Activated CD8-positive, alpha-beta memory T cell treated with anti-CD3 and anti-CD28 coated beads for 48 hours (primary cell): ENCODE measurements at regions not wholly inside any gene's neighbourhood (a gene's known extent, or its start where the extent isn't known, plus 50 kb on each side); places are given as distances from the start of the nearest gene placed in this dataset.

ENCODE experiments used
- DNase-seq, 3 experiments: peaks; one replicate each; pipeline ENCODE4 v3.0.0-alpha.2; 2020; ENCODE audit warnings: low read depth in 2 of 3, low spot score in 2 of 3

DNA sequence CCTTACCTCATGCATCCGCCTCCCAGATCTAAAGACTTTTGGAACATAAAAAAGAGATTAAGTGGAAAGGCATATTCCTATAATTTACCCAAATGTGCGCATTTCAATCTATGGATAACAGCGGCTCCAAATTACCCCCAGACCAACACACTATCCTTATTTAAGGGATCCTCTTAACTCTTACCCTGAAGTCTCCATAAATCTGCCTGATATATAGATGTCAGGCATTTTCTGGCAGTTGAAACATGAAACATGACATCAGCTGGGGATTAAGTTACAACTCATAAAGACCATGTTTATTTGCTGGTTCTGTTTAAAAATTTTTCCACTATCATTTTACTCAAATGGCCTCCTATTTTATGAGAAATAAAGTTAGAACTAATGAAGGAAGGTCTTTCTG, 478.5 kb upstream of the SALL1 start:
- no peak for DNase-seq

DNA sequence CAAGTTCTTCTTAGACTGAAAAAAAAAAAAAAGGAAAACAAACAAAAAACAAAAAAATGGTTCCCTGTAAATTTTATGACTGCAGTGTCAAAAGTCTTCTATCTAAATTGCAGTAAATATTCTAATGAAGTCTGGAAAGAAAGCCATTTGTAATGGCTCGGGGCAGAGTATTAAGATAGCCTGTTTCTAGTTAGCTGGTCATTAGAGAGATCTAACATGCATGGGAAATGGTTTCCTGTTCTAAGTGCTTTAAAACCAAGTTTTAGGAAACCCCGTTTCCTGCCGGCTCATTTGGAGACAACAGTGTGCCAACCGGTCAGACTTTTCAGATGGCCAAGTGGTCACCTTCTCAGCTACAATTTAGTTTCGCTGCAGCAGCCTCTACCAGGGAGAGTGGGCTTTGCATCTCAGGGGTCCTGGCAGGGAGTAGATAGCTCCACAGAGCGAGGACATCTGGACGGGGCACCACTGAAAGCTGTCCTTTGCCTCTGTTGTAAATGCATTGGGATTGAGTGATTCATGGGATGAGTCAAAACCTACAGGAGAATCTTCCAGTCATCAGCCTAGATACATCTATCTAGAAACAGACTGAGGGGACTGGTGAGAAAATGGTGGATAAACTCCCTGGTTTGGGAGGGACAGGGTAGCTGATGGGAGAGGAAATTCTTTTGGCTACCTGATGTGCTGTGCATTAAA, 473.2 kb upstream of the SALL1 start:
- no peak for DNase-seq

DNA sequence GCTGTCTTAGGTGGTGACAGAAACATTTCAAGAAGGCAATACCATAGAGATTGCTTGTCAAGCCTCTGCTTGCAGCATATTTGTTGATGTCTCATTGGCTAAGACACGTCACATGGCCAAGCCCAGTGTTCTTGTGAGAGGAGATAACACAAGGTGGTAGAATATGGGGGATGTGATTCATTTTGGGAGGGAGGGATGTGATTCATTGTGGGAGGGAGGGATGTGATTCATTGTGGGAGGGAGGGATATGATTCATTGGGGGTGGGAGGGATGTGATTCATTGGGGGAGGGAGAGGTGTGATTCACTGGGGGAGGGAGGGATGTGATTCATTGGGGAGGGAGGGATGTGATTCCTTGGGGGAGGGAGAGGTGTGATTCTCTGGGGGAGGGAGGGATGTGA, 470.5 kb upstream of the SALL1 start:
- no peak for DNase-seq

- no peak for DNase-seq
These were observed 464.1 kb upstream of the SALL1 start for GRCh38 chr16:51615141-51615540.

DNA sequence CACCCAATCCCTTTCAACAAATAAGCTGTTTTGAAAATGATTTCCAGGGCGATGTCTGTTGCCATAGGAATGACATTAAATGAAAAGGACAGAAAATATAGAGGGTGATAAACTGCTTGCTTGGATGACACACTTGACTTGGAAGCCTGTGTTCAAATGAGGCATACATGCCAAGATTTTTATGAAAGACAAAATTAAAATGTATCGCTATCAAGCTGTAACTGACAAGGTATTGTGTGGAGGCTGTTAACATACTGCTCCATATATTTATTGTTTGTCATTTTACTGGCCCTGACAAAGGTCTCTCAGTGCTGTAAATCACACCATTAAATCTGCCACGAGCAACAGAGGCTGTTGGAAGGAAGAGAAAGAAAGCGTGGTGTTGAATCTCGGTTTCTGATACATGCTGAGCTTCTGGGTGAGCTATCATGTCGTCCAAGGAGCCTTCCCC, 456.2 kb upstream of the SALL1 start:
- no peak for DNase-seq

GRCh38 chr16:51596247-51596646, 445.2 kb upstream of the SALL1 start:
- no peak for DNase-seq

DNA sequence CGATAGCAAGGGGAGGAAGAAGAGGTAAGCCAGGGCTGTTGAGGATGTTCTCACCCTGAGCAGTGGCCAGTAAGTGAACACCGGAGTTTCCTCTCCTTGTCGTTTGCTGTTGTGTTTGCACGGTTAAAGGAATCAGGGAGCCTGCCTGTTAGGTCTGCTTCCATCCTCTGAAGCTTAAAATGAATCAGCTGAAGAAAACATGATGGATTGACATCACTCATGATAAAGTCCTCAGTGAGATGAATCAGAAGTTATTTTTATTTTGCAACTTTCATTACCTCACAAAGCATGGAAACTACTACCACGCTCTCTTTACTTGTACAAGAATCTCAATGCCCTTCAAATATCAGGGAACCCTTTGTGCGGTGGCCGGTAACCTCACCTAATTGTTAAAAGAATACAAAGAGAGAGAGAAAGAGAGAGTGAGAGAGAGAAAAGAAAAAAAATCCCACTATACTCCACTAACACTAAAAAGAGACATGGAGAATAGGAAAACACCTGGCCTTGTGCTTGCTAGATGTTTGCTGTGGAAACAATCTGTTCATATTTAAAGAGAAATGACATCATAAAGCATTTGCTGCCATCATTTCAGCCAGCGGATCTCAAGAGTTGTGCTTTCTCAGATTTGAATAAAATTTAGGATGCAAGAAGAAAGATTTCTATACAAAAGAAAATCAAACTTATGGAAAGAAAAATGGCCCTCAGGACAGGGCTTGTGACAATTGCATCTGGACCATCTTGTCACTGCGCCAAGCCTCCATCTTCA, 441.6 kb upstream of the SALL1 start:
- no peak for DNase-seq

DNA sequence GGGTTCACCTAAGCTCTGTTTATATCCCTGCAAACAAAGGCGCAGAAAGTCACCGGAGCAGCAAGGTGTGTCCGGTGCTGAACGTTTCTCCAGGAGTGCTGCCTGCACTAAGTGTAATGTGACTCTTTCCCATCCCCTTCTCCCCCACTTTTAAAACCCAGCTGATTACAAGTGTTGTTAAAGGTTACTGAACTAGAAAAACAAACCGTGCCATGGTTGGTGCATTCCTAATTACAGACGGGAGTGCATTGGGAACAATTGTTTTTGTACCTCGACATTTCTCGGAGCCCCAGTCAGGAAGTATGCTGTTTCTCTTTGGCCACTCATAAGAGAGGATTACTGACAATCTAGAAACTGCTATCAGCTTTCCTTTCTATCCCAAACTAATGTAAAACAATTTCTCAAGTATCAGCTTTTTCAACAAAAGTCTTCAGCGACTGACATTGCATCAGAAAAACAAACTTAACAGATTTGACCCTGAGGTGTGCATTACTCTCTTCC, 441.0 kb upstream of the SALL1 start:
- no peak for DNase-seq

DNA sequence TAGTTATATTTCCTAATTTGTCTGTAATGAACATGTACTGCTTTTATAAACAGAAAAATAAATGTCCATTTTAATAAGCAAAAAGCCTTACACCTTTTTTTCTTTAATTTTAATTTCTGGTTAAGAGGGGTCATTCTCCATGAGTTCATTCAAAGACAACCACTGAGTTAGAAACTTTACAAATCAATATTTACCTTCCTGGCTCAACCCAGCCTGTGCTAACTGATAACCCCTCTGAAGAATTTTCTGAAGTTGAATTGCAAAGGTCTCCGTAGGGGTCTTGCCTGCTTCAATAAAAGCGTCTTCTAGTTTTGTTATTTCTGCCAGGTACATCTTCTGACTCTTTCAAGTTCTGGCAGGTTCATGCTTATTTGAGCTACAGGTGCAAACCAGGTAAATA, 440.4 kb upstream of the SALL1 start:
- DNase-seq, result no peak

DNA sequence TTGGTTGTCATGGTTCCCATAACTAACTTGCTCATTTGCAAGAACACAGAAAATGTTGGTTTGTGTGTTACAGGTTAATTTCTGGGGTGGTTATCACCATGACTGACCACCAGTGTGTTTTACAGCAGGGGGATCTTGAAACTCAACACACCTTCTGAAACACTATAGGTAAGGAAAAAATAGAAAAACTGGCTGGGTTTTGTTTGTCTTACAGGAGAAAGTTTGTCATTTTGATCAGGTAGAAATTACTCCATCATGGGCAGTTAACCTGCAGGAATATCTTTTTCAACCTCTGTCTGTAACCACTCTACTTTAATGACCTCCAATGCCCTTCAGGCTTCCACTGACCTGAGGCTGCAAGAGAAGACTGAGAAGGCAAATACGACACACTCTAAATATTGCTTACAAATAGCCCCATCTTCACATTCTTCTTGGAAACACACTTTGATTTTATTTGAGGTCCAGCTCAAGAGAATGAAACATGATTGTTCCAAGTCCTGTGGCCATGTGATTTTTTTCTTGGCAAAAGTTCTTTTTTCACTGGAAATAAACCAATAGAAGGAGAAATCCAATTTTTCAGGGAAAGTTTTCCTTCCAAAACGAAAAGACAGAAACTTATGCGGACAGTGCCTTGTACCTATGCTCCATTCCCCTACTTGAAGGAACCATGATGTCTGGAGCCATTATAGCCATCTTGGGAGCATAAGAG, 428.7 kb upstream of the SALL1 start:
- DNase-seq, result no peak

DNA sequence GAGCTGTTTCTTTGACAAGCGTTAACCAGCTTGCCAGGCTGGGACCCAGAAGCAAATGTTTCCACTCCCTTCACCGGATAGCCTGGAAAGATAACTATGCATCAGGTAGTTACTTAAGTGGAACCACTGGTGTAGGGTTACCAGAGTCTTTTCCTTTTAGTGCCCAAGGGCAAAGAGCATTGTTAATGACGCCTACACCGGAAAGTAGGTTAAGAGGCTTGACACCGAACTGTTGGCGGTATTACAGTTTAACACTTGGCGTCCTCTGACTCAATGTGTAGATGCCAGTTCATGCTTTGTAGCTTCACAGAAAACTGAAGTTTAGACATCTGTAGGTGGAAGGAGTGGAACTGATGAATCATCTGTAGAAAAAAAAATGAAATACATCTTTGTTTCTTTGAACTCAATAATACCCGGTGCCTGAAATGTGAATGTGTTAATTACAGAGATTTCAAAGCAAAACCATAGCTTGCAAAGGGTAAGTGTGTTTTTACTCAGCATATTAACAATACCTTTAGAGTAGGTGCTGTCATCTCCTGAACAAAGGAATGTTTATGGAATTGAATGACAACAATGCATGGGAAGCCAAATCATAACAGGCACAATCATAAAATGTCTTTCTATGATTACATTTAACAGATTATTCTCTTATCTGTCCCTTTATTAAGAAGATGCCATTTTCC, 426.7 kb upstream of the SALL1 start:
- DNase-seq, result no peak

- no peak for DNase-seq
These were observed 425.6 kb upstream of the SALL1 start for GRCh38 chr16:51576498-51577195.

GRCh38 chr16:51573191-51573590, 422.1 kb upstream of the SALL1 start:
- DNase-seq, result no peak

GRCh38 chr16:51569203-51569931, 418.3 kb upstream of the SALL1 start:
- no peak for DNase-seq

DNA sequence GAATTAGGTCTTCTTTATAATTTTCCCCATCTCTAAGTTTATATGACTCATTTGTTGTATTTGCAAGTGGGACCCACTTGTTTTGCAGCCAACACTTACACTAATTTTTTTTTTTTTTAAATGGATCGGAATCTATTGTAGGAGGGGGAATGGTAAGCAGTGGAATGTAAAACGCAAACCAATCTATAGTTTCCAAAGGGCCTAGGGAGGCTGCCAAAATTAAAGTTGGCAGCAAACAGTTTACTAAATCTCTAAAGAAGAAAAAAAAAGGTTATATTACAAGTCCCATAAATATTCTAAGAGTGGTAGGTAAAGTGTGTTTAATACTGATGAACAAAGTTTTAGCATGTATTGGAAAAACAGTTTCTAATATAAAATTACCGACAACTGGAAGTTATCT, 416.8 kb upstream of the SALL1 start:
- no peak for DNase-seq

DNA sequence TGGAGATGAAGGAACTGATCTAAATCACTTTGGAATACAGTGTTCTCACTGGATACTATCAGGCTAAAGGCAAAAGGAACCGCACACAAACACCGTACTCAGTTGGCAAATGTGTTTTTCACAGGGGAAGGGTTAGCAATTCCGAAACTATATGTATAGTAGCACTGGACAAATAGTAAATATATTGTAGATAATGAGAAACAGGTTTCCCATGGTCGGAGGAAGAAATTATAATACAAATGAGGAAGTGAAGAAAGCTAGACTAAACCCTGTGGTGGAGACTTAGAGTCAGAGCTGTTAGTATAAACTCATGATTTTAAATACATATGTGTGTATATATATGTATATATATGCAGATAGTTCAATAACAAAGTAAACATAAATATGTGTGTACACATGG, 414.1 kb upstream of the SALL1 start:
- DNase-seq, result no peak

DNA sequence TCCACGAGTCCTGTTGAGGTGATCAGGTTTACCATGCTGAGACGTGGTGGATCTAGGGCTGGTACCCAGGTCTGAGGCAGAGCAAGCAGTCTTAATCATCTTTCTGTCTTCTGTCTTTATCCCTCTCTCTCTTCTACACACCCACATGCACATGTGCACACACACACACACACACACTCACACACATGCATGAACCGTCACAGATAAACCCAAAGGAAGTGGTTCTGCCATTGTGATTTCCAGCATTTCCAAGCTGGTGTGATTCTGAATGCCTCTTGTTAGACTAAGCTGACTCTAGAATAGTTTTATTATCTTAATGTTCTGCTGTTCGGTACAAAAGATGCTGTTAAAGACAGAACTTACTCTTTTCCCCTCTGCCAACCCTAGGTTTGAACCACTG, 411.8 kb upstream of the SALL1 start:
- DNase-seq, result no peak

DNA sequence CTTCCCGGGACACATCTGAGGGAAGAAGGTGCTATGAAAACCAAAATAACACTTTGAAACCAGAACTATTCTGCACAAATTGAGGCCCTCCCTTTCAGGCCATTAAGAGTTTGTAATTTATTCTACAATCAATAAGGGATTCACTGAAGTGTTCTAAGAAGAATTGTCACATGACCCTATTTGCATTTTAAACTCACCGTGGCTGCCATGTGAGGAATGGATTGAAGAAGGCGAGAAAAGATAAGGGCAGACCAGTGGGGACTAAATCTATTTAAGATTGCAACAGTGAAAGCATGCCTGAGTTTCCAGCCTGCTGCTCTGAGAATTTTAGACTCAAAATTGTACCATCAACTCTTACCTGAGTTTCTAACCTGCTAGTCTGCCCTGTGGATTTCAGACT, 408.8 kb upstream of the SALL1 start:
- DNase-seq, result no peak

GRCh38 chr16:51557670-51558069, 406.6 kb upstream of the SALL1 start:
- no peak for DNase-seq

DNA sequence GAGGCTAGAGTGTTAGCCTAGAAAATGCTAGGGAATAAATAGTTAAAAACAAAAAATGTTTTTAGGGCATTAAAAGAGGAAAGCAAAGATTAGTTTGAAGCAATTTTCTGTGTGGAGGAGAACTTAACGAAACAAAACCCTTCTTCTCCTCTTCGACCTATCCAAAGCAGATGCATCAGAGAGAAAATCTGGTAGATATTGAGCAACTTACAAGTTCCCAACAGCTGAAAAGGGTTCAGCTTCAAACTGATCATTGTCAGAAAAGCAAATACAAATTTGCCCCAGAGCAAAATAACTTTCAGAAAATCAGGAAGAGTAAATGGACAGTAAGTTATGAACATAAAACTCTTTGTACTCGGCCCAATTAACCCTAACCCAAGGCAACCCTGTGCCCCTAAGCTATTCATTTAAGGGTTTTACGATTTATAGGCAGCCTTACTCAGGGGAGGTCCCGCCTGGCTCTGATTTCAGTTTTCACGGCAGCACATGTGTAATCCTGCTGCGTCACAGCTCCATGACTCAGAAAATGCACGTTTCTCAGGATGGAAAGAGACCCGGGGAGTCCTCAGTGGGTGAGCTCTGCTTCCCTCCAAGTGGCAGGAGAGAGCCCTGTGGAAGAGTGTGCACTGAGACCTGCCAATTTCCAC, 405.7 kb upstream of the SALL1 start:
- no peak for DNase-seq
